Activated CD4-positive, alpha-beta T cell treated with anti-CD3 and anti-CD28 coated beads, Interleukin-2, amount 50 U/mL, for 24 hours (primary cell): ENCODE measurements at regions not wholly inside any gene's neighbourhood (a gene's known extent, or its start where the extent isn't known, plus 50 kb on each side); places are given as distances from the start of the nearest gene placed in this dataset.

ENCODE experiments used
- DNase-seq, 2 donors: peaks; one replicate each; pipeline ENCODE4 v3.0.0-alpha.2; 2020; ENCODE audit warnings: low read depth in 1 of 2, low spot score in 1 of 2

- DNase-seq: no peak
These were observed 398.0 kb downstream of the DHX35 start for GRCh38 chr20:39359981-39360620.

GRCh38 chr20:39358052-39358451, 395.9 kb downstream of the DHX35 start:
- DNase-seq: no peak

- DNase-seq: no peak
These were observed 394.8 kb downstream of the DHX35 start for GRCh38 chr20:39356908-39357307.

- DNase-seq: no peak
These were observed 387.1 kb downstream of the DHX35 start for GRCh38 chr20:39349240-39349639.

- DNase-seq: no peak
These were observed 385.5 kb downstream of the DHX35 start for GRCh38 chr20:39347626-39348025.

- no peak for DNase-seq
These were observed 380.3 kb downstream of the DHX35 start for GRCh38 chr20:39342463-39342862.

GRCh38 chr20:39338469-39339376, 376.6 kb downstream of the DHX35 start:
- DNase-seq: no peak

- no peak for DNase-seq
These were observed 371.1 kb downstream of the DHX35 start for GRCh38 chr20:39333211-39333610.

GRCh38 chr20:39328347-39328746, 366.2 kb downstream of the DHX35 start:
- no peak for DNase-seq

- no peak for DNase-seq
These were observed 363.9 kb downstream of the DHX35 start for GRCh38 chr20:39326050-39326449.

GRCh38 chr20:39318911-39319310, 356.8 kb downstream of the DHX35 start:
- no peak for DNase-seq

- no peak for DNase-seq
These were observed 350.5 kb downstream of the DHX35 start for GRCh38 chr20:39312676-39313075.

GRCh38 chr20:39311851-39312506, 349.8 kb downstream of the DHX35 start:
- DNase-seq: no peak

GRCh38 chr20:39310363-39310995, 348.3 kb downstream of the DHX35 start:
- no peak for DNase-seq

- DNase-seq: no peak
These were observed 347.3 kb downstream of the DHX35 start for GRCh38 chr20:39309458-39309857.

- no peak for DNase-seq
These were observed 340.2 kb downstream of the DHX35 start for GRCh38 chr20:39302312-39302711.

GRCh38 chr20:39299783-39300182, 337.6 kb downstream of the DHX35 start:
- DNase-seq: no peak

GRCh38 chr20:39298571-39299506, 336.7 kb downstream of the DHX35 start:
- no peak for DNase-seq

- no peak for DNase-seq
These were observed 336.0 kb downstream of the DHX35 start for GRCh38 chr20:39298121-39298520.

GRCh38 chr20:39295301-39295700, 333.2 kb downstream of the DHX35 start:
- no peak for DNase-seq
